NCI-H146 treated with DMSO at 0.1 percent for 48 hours (cell line): ENCODE measurements at regions not wholly inside any gene's neighbourhood (a gene's known extent, or its start where the extent isn't known, plus 50 kb on each side); places are given as distances from the start of the nearest gene placed in this dataset.

ENCODE experiments used
- DNase-seq: peaks from one replicate; lab custom pipeline; 2025; ENCODE audit not compliant: unreplicated experiment; lab: John Stamatoyannopoulos, UW

- DNase-seq: no peak
Measured at GRCh38 chr3:157589211-157589610, 86.0 kb upstream of the VEPH1 start.

DNA sequence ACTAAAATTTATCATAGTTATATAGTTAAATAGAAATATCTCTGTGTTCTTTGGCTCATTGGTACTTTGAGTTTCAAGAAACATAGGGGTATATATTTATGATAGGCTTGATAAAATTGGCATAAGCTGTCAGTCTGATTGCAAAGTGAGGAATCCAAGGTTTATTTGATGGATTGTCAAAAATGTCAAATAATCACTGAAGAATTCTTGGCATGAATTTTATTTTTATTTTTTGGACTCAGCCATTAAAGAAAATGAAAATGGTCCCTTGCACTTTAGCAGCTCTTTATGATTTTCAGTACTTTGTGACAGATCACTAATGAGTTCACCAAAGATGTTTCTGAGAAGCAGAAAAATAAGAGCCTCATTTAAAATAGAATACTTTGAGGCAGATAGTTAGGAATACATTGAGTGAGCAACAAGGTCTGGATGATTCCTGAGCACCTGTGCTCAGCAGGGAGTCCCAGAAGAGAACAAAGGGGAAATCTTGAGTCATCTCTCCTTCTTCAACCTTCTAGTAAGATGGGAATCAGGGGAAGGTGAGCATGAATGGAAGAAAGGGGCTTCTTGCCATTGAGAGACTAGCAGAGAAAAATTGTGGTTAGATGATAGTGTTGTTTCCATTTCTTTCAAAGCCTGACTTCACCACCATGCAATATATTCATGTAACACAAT is 85.3 kb upstream of the VEPH1 start:
- no peak for DNase-seq

DNA sequence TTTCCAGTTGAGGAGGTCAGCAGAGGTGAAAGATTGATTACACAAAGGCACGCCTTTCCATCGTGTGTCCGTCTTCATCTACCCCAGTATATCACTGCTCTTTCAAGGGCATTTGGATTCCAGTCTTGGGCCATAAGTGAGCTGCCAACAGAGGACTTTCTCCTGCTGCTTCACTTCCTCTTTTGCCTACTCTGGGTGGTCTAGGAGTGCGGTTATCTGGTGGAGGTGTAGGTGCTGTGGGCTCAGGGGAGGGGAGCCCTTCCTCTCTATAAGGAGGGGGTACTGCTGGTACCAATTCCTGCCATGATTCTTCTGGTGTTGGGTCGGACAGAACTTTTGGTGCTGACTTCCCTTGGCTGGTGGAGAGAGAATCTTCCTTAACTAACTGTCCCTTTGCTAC is 83.1 kb upstream of the VEPH1 start:
- no peak for DNase-seq

GRCh38 chr3:157585386-157585785 is 82.2 kb upstream of the VEPH1 start:
- no peak for DNase-seq

DNA sequence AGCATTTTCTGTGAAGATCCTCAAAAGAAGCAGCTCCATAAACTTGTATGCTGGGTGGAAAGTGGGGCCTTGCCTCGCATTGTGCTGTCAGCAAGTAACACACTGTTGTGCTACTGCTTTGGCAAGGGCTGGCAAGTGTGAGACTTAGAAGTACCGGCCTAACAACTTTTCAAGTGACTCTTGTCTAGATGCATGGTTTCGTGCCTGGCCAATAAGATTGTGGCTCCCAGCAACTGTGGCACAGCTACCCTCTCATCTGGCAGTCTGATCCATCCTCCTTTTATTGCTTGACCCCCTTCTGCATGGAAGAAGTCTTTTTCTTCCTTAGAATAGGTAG is 79.4 kb upstream of the VEPH1 start:
- no peak for DNase-seq

DNA sequence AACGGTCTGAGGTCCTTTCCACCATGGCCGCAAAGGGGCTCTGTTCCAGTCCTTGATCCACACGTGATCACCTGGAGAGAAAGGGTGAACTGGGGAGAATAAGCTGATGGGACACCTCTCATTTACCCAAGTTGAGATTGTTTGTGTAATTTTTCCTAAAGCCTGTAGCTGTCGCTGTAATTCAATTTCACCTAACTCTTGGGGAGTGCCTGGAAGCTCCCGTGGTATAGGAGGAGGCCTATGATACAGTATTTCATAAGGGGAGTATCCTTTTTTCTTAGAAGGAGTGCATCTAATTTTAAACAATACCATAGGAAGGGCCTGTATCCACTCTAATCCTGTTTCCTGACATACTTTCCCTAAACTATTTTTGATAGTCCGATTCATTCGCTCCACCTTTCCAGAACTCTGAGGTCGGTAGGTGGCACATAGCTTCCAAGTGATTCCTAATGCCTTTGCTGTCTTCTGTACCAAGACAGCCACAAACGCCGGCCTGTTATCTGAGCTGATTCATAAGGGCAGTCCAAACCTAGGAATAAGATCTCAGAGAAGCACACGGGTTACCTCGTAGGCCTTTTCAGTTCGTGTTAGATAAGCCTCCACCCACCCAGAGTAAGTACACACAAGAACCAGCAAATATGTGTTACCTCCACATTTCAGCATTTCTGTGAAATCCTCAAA is 78.9 kb upstream of the VEPH1 start:
- DNase-seq: peak; percentile 11

DNA sequence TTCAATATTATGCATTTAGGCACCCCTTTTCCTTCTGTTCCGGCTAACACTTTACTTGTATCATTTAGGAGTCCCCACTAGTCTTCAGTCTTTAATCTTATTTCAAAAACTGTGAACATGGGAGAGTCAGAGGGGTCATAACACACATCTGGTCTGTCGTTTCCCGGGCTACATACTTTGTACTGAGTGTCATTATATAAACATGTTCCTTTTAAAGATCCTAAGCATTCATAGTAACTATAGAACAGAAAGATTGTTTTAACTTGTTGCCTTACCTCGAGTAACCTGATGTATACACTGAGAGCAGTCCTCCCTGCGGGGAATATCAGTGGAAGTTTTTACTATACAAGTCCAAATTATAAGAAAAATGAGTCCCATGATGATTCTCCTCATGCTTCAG is 78.2 kb upstream of the VEPH1 start:
- no peak for DNase-seq

- no peak for DNase-seq
Measured at GRCh38 chr3:157578181-157578580, 75.0 kb upstream of the VEPH1 start.

DNA sequence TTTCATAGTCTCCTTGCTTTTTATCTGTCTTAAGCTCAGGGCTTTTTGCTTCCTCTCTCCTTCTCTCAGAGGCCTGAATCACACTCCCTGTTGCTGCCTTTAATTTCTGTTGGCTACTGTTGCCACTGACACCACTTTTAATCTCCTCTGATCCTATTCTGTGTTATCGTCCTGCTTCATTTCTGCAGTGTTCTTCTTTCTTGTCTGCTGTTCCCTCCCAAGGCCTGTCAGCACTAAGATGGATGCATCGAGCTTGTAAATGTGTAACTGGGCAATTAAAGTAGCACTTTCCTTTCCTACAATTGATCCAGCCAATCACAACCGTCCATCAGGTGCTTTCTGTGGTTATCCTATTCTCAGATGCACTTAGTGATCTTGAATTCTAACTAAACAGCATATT is 71.3 kb upstream of the VEPH1 start:
- DNase-seq: no peak

DNA sequence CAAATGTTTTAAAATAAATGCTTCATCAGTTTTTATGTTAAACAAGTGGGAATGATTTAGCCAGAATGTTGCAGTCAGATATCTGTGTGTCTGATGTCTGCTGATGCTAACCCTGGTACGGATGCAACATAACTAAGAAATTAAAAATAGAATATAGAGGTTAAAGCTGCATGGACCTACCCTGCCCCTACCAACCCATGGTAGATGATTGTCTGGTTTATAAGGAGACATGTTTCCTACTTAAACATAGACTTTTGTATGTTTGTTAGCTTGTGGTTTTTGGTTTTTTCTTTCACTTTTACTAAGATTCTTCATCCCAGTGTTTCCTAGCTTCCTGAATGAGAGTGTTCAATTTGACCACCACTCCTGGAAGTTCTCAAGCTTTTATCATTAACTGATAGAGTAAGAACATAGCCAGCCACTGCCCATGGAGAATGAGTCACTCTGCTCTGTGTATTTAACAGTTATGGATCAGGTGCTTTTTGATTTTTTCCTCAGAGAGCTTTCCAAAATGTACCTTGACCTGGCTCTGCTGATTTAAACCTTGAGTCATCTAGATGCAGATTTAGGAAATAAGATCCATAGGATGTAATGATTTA is 70.7 kb upstream of the VEPH1 start:
- peak; percentile 1 for DNase-seq

DNA sequence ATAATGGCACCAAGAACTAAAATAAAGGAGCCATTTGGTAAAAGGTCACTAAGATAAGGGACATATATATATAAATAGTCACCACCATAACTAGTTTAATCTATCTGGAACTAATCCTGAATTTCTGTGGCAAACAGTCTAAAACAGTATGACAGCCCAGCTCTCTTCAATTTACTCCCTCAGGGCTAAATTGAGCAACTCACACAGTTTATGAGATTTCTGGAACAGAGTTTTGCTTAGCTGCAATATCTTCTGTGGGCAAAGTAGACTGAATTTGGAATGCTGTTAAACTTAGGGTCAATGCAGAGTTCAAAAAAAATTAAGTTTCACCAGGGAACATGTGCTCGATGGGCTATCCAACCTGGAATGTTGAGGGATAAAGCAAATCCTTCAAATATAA is 70.1 kb upstream of the VEPH1 start:
- no peak for DNase-seq

GRCh38 chr3:157572559-157573270 is 69.5 kb upstream of the VEPH1 start:
- peak; percentile 59 for DNase-seq

- no peak for DNase-seq
Measured at GRCh38 chr3:157566596-157566995, 63.4 kb upstream of the VEPH1 start.

GRCh38 chr3:157559401-157559800 is 56.2 kb upstream of the VEPH1 start:
- no peak for DNase-seq
